K562 (cell line): ENCODE measurements at regions not wholly inside any gene's neighbourhood (a gene's known extent, or its start where the extent isn't known, plus 50 kb on each side); places are given as distances from the start of the nearest gene placed in this dataset.

Experiments
- MTA3 ChIP-seq: fragments of 450-650 bp; formaldehyde crosslinking; IDR thresholded peaks from 2 replicates; pipeline ENCODE4 v1.6.1; 2017; ENCODE audit warnings: mild to moderate bottlenecking, borderline replicate concordance
- TAF1 ChIP-seq: IDR thresholded peaks from 2 replicates; pipeline ENCODE4 v1.6.1; 2011; ENCODE audit warnings: mild to moderate bottlenecking, low read length, moderate library complexity; ENCODE audit not compliant: insufficient read depth, control insufficient read depth, severe bottlenecking; ENCODE audit errors: extremely low read depth

DNA sequence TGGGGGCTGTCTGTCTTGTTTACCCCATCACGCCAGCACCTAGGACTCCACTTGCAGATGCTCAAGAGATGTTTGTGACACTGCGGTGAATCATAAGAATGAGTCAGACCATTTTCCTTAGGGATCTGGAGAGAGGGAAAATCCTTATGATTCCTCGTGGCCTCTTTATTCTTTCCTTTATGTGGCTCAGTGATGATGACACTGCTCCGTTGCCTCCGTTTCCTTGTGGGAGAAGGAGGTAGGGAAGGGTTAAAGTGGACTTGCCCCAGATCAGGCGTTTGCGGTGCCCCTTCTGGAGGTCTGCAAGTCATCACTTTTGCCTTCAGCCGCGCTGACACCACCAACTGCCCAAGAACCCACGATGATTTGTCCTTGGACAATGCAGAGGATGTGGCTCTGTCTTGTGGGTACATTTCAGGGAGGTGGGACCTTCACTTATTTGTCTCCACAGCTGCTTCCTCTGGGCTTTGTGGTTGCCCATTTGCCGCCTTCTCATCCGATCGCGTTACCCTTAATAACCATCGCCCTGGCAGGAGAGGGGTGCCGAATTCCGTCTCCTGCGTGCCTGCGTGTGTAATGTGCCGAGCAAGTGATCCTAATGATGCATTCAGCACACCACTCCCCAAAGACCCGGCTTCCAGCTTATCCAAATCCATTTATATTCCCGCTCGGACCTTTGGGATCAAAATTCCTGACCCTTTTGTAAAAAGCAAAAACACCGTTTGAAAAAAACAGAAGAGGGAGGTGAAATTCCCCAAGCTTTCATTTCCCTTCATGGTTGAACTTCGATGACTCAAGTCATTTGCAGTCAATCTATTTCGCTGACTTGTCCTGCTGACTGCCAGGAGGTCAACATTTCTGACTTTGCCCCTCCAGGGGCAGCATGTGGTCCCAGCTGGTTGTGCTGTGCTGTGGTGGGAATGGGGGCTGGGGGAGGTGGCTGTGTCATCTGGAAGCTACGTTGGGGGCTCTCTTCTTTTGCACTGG lies 87.2 kb upstream of the IRX3 start:
- TF ChIP-seq TAF1 (no peak), MTA3 (no peak)
